NCI-H748 (cell line): ENCODE measurements at regions not wholly inside any gene's neighbourhood (a gene's known extent, or its start where the extent isn't known, plus 50 kb on each side); places are given as distances from the start of the nearest gene placed in this dataset.
"Not testable (repeated sequence)": the region's sequence is repeated elsewhere in the genome, so short reads cannot be mapped to it uniquely, and the experiment has no call there.

Source experiments
- DNase-seq: peaks from one replicate; lab custom pipeline; 2025; ENCODE audit not compliant: unreplicated experiment; lab: John Stamatoyannopoulos, UW

DNA sequence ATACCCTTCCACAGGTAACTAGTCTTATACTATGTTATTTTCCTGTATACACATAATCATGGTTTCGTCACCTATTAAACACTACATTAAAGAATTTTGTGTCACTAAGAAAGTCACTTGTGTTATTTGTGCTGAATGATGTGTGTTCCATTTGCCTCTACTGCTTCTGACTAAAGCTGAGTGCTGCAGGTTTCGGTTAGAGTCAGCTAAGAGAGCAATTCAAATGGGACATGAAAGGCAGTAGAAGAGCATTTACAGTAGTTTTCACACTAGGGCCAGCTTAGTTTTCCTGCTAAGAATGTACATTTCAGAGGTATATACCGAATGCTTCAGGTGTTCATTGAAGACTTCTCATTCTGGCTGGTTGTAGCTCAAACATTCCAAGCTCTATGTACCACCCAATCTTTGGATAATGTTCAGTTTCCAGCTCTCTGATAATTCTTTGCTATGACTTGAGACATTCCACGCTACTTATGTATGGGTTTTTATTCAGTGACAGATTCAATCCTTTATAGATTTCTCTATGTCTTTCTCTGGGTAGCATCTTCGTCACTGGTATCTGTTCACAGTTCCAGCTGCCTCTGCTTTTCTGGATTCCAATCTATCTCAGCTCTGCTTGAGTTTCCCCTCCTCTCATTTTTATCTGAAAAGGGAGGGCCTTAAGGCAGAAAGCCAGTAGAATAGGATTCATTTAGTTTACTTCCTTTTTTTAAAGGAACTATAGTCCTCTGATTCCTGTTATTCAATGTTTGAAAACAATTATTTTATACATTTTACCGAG, 164.4 kb downstream of the CXXC4 start:
- no peak for DNase-seq

DNA sequence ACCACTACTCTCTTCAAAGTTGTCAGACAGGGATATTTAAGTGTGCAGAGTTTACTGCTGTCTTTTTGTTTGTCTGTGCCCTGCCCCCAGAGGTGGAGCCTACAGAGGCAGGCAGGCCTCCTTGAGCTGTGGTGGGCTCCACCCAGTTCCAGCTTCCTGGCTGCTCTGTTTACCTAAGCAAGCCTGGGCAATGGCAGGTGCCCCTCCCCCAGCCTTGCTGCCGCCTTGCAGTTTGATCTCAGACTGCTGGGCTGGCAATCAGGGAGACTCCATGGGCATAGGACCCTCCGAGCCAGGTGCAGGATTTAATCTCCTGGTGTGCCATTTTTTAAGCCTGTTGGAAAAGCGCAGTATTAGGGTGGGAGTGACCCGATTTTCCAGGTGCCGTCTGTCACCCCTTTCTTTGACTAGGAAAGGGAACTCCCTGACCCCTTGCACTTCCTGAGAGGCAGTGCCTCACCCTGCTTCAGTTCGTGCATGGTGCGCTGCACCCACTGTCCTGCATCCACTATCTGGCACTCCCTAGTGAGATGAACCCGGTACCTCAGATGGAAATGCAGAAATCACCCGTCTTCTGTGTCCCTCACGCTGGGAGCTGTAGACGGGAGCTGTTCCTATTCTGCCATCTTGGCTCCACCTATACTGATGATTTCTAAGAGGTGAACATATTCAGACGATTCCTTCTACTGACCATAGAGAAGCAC, 167.6 kb downstream of the CXXC4 start:
- not testable (repeated sequence) for DNase-seq

DNA sequence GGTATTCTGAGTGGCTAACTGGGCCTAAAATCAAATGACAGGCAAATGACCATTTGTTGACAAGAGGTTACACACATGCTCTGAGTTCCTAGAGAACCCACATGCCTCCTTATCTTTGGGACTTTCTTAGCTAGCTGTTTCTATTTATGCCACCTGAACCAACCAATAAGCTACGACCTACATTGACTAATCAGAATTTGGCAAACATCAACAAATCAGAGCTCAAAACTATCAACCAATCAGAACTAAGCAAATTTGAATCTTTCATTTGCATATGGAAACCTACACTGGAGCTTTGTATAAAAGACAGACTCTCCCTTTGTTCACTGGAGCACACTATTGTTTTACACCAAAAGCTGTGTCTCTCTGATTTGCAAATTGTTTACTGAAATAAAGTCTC, 192.0 kb downstream of the CXXC4 start:
- no peak for DNase-seq

DNA sequence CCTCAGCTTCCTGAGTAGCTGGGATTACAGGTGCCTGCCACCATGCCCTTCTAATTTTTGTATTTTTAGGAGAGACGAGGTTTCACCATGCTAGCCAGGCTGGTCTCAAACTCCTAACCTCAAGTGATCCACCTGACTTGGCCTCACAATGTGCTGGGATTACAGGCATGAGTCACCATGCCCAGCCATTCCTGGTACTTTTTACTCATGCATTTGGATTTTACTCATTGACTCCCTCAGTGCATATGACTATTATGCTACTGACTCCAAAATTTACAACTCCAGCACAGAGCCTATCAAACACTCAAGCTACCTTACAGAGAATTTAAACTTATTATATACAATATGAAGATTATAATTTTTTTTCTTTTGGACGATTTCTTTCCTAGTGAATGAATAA, 199.9 kb downstream of the CXXC4 start:
- no peak for DNase-seq

DNA sequence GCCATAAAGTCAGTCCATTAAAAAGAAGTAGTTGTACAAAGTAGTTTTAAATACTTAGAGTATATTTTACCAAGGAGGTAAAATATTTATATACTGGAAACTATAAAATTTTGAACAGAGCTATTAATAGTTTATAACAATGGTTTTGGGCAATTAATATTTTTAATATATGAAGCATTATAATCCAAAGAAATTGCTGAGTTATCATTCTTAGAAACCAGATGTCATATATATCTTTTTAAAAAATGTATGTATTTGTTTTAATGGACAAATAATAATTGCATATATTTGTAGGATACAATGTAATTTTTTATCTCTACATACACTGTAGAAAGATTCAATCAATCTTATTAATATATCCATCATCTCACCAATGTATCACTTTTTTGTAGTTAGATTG, 207.8 kb downstream of the CXXC4 start:
- no peak for DNase-seq

DNA sequence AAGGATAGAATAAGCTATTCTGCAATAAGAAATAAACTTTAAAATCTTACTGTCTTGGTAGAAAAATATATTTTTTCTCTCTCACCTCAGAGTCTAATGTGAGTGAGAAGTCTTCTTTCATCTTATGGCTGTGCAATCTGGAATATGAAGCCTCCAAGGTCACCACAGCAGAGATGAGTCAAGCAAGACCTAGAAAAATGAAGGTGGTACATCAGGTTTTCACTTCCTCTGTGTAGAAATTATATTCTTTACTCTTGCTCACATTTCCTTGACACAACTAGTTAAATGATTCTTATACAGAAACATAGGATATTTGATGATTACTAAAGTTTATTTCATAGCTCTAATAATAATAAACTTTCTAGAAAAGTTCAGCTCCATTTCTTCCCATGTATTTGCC, 211.4 kb downstream of the CXXC4 start:
- no peak for DNase-seq

DNA sequence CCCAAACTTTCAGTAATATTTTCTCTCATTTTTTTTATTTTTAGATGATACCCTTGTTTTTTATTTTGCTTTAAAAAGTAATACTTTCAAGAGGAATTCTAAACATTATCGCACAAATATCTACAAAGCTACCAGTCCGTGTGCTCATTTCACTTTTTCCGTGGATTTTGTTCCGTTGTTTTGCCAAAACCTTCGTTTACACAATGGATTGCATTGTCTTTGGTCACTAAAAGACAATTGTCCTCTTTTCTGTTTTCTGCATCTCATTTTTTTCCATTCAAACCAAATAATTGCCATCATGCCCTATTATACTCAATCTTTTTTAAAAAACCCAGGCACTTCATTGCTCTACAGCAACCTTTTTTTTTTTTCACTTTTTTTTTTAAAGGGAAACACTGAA, 214.9 kb downstream of the CXXC4 start:
- DNase-seq: no peak

DNA sequence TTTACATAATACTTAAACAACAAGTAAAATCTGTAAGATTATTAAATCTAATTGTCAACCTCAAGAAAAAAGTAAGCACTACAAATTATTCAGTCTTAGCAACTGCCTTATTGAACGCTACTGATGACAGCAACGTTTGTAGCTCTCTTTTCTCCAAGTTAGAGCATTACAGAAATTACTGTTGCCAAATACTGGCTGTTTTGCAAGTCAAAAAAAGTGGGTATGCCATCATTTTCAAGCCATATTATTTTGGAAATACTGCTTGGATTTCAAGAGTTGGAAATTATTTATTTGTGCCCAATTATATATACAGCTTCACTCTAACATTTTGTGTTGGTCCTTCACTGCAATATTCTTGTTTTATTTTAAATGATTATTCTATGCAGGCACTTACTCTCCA, 221.7 kb downstream of the CXXC4 start:
- no peak for DNase-seq

DNA sequence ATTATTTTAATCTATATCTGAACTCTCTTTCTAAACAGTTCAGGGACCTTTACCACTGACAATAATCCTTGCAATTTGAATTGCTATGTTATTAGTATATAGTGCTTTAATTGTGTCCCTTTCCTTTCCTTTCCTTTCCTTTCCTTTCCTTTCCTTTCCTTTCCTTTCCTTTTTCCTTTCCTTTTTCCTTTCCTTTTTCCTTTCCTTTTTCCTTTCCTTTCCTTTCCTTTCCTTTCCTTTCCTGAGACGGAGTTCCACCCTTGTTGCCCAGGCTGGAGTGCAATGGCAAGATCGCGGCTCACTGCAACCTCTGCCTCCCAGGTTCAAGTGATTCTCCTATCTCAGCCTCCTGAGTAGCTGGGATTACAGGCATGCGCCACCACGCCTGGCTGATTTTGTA, 225.1 kb downstream of the CXXC4 start:
- DNase-seq: not testable (repeated sequence)

DNA sequence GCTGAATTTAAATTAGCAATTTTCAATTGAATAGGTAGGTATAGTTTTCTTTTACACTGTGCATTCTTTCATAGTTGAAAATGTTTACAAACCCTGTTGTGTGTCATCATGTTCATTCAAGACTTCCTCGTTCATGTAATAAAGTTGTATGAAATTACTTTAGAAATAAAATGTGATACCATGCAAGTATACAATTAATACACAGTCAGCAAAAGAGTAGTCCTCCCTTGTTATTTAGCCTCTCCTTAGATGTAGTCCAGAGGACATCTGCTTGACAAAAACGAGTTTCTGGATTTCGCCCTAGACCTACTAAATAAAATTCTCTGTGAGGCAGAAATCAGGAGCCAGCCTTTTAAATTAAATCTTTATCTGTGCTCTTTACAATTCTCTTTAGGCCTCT, 231.6 kb downstream of the CXXC4 start:
- DNase-seq: no peak

DNA sequence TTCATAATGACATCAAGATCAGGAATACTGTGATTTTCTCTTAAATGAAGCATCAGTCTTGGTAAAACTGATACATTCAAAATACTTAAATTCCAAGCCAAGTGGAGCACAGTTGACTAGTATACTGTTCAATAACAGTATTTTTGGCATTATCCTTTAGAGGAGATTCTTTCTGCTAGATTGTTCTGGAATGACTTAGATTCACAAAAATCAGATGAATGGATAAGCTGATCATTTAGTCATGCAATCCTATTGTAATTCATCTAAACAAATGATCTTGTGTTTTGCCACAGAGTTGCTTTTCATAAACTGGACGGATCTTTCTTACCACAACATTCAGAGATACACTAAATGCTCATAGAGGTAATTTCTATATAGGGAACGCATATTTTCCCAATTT, 232.0 kb downstream of the CXXC4 start:
- DNase-seq: no peak

DNA sequence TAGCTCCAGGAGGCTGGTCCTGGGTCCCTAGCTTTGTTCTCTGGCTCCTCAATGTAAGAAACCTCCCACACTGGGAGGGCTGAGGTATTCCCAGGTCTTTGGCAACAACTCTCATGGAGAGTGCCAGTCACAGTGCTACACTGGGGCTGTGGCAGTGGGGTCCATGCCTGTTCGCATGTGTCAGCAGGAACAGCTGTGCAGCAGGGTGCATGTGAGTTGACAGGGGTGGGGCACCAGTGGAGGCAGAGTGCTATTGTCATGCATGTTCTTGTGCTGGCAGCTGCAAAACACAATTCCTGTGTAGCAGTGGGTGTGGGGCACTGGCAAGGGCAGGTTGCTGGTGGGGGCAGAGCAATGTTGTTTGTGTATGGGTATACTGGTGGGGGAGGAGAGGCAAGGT, 246.0 kb downstream of the CXXC4 start:
- DNase-seq: no peak

DNA sequence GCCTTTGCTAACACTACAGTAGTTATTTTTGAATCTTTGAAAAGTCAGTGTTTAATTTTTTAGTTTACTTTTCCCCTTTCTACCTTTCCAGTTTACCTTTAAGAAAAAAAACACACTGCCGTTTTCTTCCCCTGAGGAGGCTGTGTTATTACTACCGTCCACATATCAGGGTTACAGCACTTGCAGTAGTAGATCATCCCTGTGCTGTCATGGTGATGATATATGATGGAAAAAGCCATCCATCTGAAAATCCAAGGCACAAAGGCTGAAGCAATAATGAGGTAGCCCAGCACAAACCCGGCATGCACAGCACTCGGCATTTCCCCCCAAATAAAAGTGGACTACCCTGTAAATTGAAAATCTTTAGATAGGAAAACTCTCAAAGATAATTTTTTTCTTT, 258.7 kb downstream of the CXXC4 start:
- no peak for DNase-seq

DNA sequence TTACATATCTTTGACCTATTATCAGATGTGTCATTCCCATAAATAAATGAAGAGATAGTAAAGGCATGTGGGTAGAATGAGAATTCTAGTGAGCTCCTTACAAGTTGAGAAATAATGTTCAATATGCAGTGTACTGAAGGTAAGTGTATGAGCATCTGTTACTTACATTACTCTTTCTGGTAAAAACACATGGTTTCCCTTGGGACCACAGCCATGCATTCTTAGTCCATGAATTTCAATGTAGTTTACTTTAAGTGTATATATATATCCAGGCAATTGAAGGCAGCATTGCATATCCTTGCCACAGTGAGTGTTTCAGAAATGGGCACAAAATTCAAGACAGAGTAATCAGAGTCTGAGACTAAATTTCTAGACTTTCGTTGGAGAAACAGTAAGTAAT, 277.2 kb downstream of the CXXC4 start:
- no peak for DNase-seq

DNA sequence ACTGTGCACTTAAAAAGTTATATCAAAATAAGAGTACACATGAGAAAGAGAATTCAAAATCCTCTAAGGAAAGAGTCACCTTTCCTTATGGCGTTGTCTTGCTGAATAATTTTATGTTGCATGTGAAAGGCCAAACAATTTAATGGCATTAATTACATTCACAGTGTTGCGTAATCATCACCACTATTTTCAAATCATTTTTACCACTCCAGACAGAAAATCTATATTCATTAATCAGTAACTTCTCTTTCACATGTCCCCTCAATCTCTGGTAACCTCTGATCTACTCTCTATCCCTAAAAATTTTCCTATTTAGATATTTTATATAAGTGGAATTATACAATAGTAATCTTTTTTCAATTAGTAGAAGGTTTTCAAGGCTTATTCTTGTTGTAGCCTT, 283.0 kb downstream of the CXXC4 start:
- no peak for DNase-seq

DNA sequence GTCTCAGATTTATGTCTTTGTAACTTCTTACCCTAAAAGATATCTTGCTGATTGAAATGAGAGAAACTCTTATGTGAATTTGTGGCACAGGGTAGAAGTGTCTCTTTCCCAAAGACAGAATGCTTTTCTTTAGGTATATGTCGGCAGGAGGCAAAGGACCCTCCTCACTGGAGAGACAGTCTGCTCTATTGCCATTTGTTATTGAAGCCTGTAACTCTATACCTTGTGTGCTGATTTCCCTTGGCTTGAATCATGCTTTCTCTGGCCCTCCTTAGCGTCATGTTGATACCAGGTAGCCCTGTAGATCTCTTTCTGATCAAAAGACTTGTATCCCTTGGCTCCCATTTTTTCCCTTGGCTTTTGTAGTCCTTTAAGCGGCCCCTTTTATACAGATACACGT, 284.3 kb downstream of the CXXC4 start:
- DNase-seq: no peak

DNA sequence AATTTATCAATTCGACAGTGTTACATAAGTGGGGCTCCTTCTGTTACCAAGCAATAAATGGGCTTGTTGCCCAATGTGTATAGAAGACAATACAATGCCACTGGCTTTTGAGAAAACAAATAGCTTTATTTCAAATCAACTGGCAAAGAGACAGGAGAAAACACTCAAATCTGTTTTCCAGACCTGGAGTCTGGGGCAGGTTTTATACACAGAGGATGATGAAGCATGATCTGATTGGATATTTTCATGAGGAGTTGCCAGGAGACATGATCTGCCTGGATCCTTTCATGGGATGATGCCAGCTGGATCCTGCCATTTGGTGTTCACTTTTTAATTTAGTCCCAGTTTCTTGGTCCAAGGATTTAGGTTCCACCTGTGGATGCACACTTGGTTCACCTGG, 287.9 kb downstream of the CXXC4 start:
- peak; percentile 75 for DNase-seq

DNA sequence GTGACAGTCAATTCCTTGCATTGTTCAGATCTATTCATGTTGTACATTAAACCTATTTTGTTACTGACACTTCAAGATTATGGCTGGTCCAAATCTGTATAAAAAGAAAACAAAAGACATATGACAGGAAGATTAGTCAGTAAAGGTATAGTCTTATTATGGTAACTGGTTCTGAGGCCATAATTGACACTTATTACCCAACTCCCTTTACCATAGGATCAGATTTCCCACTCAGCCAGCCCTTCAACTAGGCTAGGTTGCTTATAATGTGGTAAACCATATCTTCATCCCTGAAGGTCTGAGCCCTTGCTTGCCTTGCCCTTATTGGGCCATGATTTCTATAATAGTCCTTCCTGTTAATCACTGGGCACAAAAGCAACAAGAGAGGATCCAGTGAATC, 289.6 kb downstream of the CXXC4 start:
- peak; percentile 19 for DNase-seq

DNA sequence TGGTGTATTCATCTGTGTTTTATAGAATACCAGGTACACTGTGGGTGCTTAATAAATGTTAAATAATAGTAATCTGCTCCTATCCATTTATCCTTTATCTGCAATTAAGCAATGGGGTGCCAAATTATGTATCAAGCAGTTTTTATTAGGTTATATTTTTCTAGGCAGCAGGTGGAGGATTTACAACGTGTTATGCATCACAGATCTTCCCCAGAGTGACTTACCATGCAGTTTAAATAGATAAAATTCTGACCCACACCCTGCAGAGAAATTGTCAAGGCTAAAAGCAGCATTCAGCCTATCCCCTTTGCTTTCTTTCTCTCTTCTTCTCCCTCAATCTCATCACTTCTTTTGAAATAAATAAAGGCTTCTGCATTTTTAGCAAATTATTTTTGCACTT, 306.4 kb downstream of the CXXC4 start:
- DNase-seq: peak; percentile 27

DNA sequence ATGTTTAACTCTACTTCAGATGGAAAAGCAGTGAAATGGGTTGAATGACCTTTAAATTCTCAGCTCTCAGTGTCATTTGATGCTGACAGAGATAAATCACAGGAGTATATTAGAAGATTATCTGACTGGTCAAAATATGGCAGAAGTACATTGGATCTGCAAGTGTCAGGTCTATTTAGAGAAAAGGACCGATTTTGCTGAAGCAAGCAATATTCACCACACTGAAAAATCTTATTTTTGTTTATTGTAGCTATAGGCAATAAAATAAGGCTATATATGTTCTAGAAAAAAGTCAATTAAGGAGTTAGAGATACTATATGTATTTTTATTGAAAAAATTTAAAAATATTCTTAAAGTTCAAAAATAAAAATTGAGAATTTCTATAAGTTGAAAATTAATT, 325.3 kb downstream of the CXXC4 start:
- no peak for DNase-seq

DNA sequence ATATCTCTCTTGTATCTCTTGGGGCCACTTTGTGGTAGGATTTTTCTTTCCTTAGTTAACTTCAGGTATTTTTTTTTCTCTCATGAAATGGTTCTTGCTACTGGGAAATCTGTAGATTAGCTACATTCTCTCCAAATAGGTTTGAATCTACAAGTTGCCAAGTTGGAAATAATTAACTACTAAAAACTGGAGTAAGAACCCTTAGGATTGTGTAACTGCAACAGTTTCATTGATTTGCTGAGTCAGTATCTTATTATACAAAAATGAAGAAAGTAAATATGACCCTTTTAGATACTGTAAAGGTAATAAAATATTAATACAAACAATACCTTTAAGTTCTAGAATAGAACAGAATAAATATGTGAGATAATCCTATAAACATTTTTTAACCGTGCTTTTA, 327.9 kb downstream of the CXXC4 start:
- no peak for DNase-seq

DNA sequence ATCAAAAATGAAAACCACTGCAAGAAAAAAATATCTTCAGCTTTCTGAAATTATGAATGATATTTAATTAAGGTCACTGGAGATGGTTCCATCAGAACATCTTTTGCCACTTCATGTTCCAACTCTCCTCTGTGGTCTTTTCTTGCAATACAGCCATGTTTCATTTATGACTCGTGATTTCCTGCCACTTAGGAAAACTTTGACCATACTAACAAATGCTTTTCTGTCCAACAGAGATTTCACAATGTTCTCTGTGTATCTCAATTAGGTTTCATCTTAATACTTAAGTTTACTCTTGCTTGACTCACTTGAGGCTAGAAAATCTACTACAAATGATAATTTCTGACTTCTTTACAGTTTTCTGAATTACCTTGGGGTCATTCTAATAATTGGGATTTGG, 330.9 kb downstream of the CXXC4 start:
- DNase-seq: no peak

DNA sequence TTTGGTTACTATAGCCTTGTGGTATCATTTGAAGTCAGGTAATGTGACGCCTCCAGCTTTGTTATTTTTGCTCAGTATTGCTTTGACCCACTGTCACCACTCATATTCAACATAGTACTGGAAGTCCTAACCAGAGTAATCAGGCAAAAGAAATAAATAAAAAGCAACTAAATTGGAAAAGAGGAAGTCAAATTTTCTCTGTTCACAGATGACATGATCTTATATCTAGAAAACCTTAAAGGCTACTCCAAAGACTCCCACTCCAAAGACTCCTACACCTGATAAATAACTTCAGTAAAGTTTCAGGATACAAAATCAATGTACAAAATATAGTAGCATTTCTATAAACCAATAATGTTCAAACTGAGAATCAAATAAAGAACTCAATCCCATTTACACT, 348.6 kb downstream of the CXXC4 start:
- DNase-seq: no peak
